GM21717 (cell line): ENCODE measurements at regions not wholly inside any gene's neighbourhood (a gene's known extent, or its start where the extent isn't known, plus 50 kb on each side); places are given as distances from the start of the nearest gene placed in this dataset.
"Not testable (repeated sequence)": the region's sequence is repeated elsewhere in the genome, so short reads cannot be mapped to it uniquely, and the experiment has no call there.

ENCODE experiments used
- ATAC-seq: cut with Tn5 transposase; IDR thresholded peaks from one replicate; pipeline ENCODE4 v1.9.1; 2021; ENCODE audit warnings: mild to moderate bottlenecking, moderate library complexity; ENCODE audit not compliant: unreplicated experiment

- no peak for ATAC-seq
These were observed 650.0 kb upstream of the STXBP6 start for GRCh38 chr14:25699981-25700380.

GRCh38 chr14:25698111-25698510, 648.2 kb upstream of the STXBP6 start:
- ATAC-seq = no peak

DNA sequence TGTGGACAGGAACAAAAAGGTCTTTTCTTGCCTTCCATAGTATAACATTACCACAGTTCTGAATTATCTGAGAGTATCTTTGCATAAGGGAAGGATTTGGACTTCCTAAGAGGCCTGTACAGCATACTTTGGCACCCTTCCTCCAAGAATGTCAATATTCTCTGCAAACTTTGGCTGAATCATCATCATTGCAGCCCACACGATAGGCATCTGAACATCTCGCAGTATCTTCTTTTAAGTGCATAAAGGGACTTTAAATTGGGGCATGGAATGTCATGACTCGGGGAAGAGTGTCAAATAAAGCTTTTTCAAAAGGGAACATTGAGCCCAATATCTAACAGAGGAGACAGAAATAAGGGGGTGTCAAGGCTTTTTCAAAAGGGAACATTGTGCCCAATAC, 646.2 kb upstream of the STXBP6 start:
- ATAC-seq = no peak

DNA sequence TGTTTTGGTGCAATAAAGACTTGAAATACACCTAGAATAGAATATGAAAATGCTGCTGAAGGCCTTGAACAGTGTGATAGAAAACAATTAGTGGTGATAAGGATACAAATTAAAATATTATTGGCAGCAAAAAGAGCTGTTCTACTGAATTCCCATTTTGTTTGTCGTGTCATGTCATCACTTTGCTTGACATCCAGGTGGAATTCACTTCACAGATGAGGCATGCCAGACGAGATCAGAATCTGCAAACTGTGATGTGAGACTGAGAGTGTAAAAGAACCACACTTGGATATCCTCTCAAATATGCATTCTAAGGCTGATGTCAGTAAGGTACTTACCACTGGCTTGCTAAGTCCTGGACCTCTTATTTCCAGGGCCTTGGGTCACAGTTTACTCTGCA, 635.1 kb upstream of the STXBP6 start:
- ATAC-seq = no peak

DNA sequence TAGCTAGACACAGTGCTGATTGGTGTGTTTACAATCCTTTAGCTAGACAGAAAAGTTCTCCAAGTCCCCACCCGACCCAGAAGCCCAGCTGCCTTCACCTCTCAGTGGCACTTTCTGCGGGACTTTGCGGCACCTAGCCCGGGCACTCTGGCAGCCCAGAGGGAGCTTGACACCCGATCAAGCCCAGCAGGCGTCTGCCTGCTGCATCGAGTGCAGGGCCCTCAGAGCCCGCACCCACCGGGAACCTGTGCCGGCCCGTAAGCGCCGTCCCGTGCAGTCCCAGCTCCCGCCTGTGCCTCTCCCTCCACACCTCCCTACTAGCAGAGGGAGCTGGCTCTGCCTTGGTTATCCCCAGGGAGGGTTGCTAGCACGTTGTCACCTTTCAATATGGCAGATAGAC, 631.0 kb upstream of the STXBP6 start:
- ATAC-seq = no peak

DNA sequence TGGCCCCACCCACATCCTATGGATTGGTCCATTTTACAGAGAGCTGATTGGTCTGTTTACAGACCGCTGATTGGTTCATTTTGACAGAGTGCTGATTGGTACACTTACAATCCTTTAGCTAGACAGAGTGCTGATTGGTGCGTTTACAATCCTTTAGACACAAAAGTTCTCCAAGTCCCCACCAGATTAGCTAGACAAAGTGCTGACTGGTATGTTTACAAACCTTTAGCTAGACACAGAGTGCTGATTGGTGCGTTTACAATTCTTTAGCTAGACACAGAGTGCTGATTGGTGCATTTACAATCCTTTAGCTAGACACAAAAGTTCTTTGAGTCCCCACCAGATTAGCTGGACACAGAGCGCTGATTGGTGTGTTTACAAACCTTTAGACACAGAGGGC, 630.6 kb upstream of the STXBP6 start:
- ATAC-seq = not testable (repeated sequence)

- no peak for ATAC-seq
These were observed 627.2 kb upstream of the STXBP6 start for GRCh38 chr14:25677111-25677510.

- ATAC-seq = no peak
These were observed 617.4 kb upstream of the STXBP6 start for GRCh38 chr14:25667387-25667786.

DNA sequence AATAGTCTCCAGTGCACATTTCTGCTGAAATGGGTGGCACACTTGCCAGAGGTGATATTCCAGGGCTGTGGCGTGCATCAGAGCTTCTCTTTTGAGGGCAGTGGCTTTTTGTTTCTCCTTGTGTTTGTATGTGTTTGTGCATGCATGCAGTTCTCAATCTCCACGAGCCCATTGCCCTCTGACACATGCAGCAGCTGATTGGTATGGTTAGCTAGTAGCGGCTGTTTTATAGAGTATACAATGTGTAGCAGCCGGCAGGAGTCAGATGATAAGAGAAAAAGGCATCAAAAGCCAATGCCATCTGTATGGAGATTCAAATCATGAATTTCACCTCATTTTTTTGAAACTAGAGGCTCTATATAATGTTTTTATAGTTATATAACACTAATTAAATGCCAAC, 616.9 kb upstream of the STXBP6 start:
- no peak for ATAC-seq

DNA sequence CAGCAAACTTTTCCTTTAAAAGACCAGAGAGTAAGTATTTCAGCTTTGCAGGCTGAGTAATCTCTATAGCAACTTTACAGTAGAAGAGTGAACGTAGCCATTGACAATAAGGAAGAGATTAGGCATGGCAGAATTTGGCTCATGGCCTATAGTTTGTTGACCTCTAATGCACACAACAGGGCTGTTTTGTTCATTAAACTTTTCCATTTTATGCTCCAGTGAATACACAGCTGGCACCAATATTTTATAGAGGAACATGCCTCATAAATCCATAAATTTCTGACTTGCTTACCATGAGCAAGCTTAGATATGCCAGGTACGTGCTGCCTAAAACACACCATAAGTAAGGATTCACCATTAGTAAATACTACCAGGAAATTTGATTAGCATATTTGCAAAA, 609.0 kb upstream of the STXBP6 start:
- no peak for ATAC-seq

DNA sequence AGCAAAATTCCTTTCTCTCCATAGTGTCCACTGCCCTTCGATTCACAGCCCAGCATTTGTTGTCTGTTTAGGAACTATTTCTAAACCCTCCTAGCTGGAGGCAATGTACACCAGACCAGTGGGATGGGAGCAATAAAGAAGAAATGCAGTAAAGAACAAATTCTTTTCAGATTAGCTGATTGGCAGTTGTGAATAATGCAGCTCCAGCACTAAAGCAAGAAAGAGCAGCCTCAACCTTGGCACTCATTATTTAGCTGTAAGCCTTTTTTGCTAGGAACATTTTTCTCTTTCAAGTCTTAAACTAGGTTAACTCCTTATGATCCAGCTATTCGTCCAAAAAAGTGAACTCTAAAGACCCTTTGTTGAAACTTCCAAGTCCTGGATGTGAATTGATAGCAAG, 580.5 kb upstream of the STXBP6 start:
- ATAC-seq = no peak

DNA sequence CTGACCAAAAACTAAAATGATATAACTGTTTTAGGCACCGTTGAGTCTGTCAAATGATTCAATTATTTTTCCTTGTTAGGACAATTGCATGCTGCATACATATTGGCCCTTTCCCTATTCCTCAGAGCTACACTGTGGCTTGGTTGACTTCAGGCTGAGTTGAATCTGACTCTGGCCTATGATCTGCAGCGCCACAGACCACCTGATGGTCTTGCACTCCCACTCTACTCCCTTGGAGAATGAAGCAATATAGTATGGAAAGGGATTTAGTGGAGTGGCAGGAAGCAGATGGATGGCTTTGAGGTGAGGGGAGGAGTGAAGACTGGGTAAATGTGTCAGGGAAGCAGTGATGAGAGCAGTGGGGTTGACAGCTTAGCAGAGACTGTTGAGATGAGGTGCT, 579.0 kb upstream of the STXBP6 start:
- no peak for ATAC-seq

- no peak for ATAC-seq
These were observed 578.4 kb upstream of the STXBP6 start for GRCh38 chr14:25628390-25628789.

- ATAC-seq = no peak
These were observed 577.0 kb upstream of the STXBP6 start for GRCh38 chr14:25626986-25627385.

- no peak for ATAC-seq
These were observed 572.8 kb upstream of the STXBP6 start for GRCh38 chr14:25622763-25623162.

GRCh38 chr14:25620515-25620914, 570.6 kb upstream of the STXBP6 start:
- no peak for ATAC-seq

DNA sequence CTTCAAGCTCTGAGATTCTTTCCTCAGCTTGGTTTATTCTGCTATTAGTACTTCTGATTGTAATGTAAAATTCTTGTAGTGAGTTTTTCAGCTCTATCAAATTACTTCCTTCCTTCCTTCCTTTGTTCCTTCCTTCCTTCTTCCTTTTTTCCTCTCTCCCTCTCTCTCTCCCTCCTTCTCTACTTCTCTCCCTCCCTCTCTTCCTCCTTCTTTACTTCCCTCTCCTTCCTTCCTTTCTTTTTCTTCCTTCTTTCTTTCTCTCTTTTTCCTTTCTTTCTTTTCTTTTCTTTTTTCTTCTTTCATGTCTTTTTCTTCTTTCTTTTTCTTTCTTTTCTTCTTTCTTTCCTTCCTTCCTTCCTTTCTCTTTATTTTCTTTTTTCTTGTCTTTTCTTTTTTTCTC, 565.2 kb upstream of the STXBP6 start:
- ATAC-seq = no peak

DNA sequence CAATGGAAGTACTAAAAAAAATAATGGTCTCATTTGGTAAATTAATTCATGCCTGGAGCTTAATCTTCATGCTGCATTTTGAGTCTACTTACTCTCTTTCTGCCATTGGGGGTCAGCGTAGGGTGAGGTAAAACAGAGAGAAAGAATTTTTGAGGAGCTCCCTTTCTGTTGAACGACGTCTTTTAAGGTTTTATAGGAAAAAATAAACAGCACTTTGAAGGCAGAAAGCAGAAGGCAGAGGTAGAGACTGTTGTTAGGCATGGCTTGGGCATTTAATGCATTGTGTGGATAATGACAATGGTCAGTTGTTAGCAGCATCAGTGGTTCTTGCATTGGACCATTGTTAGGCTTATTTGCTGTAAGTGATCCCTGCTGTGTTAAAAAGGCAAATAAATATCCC, 557.2 kb upstream of the STXBP6 start:
- ATAC-seq = no peak

DNA sequence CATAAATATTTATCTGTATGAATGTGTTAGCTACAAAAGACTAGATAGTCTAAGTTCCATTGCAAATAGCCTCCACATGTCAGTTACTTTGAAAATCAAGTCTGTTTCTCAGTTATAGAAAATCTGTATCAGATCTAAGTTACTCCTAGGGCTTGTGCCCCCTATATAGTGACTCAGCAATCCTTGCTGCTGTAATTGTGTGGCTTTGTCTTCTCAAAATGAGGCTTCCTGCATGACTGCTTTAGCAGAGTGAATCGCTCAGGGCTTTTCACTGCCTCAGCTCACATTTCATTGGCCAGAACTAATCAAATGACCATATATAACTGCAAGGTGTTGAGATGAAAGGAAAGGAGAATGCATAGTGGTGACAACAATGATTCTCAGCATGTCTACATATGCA, 552.2 kb upstream of the STXBP6 start:
- ATAC-seq = no peak

- no peak for ATAC-seq
These were observed 538.8 kb upstream of the STXBP6 start for GRCh38 chr14:25588751-25589150.

DNA sequence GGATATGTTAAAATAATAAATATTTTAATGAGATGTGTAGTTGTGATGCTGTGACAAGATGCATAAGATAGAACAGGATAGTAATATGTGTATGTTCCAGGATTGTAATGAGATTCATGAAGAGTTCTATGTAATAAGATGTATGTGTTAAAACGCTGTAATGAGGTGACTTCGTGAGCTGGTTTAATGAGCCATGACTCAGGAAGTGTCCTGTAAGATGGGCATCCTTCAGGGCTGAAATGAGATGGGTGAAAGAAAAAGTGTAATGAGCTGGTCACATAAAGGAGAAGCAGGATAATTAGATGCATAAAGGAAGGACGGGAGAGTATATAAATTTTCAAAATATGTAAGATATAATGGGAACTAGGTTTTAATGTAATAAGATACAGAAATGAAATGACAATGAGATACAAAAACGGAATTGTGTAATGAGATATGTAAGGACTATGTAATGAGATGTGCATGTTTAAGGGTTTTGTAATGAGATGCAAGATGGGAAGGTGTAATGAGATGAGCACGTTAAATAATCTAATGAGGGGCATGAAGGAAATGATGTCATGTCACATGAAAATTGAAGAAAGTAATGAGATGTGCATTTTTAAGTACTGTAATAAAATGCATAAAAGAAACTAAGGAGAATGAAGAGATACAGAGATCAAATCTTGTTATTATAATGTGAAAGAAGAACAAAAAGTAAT, 524.8 kb upstream of the STXBP6 start:
- no peak for ATAC-seq

DNA sequence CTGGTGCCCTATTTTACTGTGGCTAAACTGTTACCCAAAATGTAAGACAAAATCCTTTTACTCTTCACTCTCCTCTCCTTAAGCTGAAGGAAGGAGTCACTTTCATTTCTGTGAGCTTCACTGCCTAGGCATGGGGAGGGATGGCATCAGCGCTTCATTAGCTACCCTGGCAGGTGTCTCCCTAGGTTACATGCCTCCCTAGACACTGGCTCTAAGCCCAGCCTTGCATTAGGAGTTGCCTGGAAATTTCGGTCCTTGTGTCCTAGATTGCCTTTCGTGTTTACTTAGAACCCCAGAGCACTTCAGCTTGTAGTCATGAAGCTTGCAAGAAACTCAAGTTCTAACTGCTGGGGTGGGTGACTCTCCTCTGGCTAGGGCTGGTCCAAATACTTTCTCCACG, 520.5 kb upstream of the STXBP6 start:
- no peak for ATAC-seq

- no peak for ATAC-seq
These were observed 507.5 kb upstream of the STXBP6 start for GRCh38 chr14:25557466-25557865.
